ENCODE measurements at regions not wholly inside any gene's neighbourhood (a gene's known extent, or its start where the extent isn't known, plus 50 kb on each side); places are given as distances from the start of the nearest gene placed in this dataset.
"Not testable (repeated sequence)": the region's sequence is repeated elsewhere in the genome, so short reads cannot be mapped to it uniquely, and the experiment has no call there.

DNA sequence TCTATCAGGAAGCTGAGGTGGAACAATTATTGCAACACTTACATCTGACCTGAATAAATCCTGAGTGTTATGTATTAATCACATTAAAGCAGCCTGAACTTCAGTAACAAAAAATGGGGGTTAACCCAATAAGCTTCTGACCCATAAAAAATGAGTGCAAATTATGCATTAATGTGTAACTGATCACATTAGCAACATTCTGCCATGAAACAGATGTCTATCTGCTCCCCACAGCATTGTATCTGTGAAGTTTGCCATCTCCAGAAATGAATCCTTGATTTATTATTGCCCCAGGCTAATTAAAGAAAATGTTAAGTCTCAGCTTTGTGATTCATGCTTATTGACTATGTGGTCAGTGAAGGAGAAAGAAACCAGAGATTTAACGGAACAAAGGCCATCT lies 304.9 kb downstream of the PCDH20 start:
- DNase-seq: no peak
- no peak overlapping the region for H3K4me3 ChIP-seq (ENCODE audit: low read length)
- no peaks in the 10 kb centered on the region for H3K27me3 ChIP-seq (ENCODE audit: control insufficient read depth, insufficient read depth, low read length)
- WGBS (ENCODE audit: insufficient coverage, low lambda C conversion rate): 100% methylated on average over 1 of the region's 1 CpG
- H3K36me3 ChIP-seq (ENCODE audit: control insufficient read depth, insufficient read depth, low read length): no peaks in the 10 kb centered on the region
- H3K27ac ChIP-seq (ENCODE audit: low read length): no peak overlapping the region
- H3K4me1 ChIP-seq (ENCODE audit: control insufficient read depth, insufficient read depth, low read length): no peaks in the 10 kb centered on the region
- peaks cover 8% of the 10 kb centered on the region for H3K9me3 ChIP-seq (ENCODE audit: control insufficient read depth, low read depth, low read length)

DNA sequence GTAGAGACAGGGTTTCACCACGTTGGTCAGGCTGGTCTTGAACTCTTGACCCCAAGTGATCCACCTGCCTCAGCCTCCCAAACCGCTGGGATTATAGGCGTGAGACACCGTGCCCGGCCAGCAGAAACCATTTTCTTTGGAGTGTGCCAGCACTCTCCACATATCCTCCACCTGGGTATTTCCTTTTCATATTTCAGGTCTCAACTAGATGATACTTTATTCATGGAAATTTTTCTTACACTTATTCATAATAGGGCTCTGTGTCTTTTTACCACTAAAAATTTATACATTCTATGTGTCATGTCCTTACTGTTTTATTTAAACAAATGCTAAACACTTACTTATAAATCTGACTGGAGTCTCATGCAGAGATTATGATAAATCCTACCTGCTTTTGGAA lies 305.9 kb downstream of the PCDH20 start:
- Histone ChIP-seq H3K27me3 (ENCODE audit: control insufficient read depth, insufficient read depth, low read length) (no peaks in the 10 kb centered on the region), H3K36me3 (ENCODE audit: control insufficient read depth, insufficient read depth, low read length) (no peaks in the 10 kb centered on the region), H3K4me1 (ENCODE audit: control insufficient read depth, insufficient read depth, low read length) (no peaks in the 10 kb centered on the region), H3K9me3 (ENCODE audit: control insufficient read depth, low read depth, low read length) (peaks cover 8% of the 10 kb centered on the region), H3K27ac (ENCODE audit: low read length) (no peak overlapping the region), H3K4me3 (ENCODE audit: low read length) (no peak overlapping the region)
- no peak for DNase-seq
- WGBS (ENCODE audit: insufficient coverage, low lambda C conversion rate): no CpG with 5 or more reads among the region's 5 CpGs

DNA sequence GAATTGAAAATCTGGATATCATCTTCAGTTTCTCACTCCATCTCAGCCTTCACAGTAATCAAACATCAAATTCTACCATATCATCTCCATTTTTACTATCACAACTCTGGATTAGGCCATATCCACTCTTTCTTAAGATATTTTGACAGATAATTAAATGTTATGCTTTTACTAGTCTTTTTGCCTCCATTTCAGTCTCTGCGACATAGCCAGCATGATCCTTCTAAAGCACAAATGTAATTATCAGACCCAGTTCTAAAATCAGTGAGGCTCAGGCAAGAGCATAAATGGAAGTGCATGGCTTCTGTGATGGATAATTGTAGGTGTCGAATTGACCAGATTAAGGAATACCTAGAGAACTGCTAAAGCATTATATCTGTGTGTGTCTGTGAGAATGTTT lies 307.7 kb downstream of the PCDH20 start:
- no peak overlapping the region for H3K27ac ChIP-seq (ENCODE audit: low read length)
- H3K9me3 ChIP-seq (ENCODE audit: control insufficient read depth, low read depth, low read length): no peaks in the 10 kb centered on the region
- no peaks in the 10 kb centered on the region for H3K4me1 ChIP-seq (ENCODE audit: control insufficient read depth, insufficient read depth, low read length)
- no peaks in the 10 kb centered on the region for H3K36me3 ChIP-seq (ENCODE audit: control insufficient read depth, insufficient read depth, low read length)
- H3K27me3 ChIP-seq (ENCODE audit: control insufficient read depth, insufficient read depth, low read length): no peaks in the 10 kb centered on the region
- 100% methylated on average over 1 of the region's 2 CpGs for WGBS (ENCODE audit: insufficient coverage, low lambda C conversion rate)
- no peak for DNase-seq
- H3K4me3 ChIP-seq (ENCODE audit: low read length): no peak overlapping the region

DNA sequence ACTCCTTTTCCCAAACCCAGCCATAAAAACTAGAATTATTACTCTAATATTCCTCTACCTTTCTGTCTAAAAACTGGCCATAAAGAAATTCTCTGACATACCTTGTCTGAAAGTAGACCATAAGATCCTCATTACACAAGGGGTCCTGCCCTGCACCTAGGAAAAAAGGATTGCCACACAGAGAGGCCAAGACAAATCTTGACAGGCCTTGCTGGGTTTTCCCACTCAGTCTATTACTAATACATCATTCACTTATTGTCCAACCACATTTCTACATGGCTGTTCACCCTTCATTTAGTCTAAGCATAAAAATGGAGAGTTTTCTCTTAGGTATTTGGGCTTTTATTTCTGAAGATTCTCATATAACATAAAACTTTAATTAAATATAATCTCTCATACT lies 319.8 kb downstream of the PCDH20 start:
- H3K4me3 ChIP-seq (ENCODE audit: low read length): no peak overlapping the region
- no peaks in the 10 kb centered on the region for H3K36me3 ChIP-seq (ENCODE audit: control insufficient read depth, insufficient read depth, low read length)
- H3K4me1 ChIP-seq (ENCODE audit: control insufficient read depth, insufficient read depth, low read length): no peaks in the 10 kb centered on the region
- DNase-seq: no peak
- no peaks in the 10 kb centered on the region for H3K27me3 ChIP-seq (ENCODE audit: control insufficient read depth, insufficient read depth, low read length)
- no peaks in the 10 kb centered on the region for H3K9me3 ChIP-seq (ENCODE audit: control insufficient read depth, low read depth, low read length)
- H3K27ac ChIP-seq (ENCODE audit: low read length): no peak overlapping the region

DNA sequence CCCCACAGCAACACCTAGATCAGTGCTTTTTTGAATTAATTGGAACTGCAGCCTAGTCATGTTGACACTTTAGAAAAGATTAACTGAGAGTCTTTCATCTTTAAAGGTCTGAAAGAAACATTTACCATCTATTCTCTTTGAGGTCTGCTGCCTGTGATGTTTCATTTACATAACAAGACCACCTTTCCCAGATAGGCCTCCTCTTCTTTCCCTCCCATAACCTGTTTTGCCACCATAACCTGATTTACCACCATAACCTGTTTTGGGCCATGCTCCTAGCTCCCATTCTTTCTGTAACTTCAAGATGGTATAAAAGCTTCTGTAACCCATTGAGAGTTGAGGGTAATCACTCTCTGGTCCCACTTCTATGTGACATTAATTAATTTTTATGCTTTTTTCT lies 320.8 kb downstream of the PCDH20 start:
- Histone ChIP-seq H3K36me3 (ENCODE audit: control insufficient read depth, insufficient read depth, low read length) (no peaks in the 10 kb centered on the region), H3K9me3 (ENCODE audit: control insufficient read depth, low read depth, low read length) (no peaks in the 10 kb centered on the region), H3K4me3 (ENCODE audit: low read length) (no peak overlapping the region), H3K4me1 (ENCODE audit: control insufficient read depth, insufficient read depth, low read length) (no peaks in the 10 kb centered on the region), H3K27me3 (ENCODE audit: control insufficient read depth, insufficient read depth, low read length) (no peaks in the 10 kb centered on the region), H3K27ac (ENCODE audit: low read length) (no peak overlapping the region)
- no peak for DNase-seq

DNA sequence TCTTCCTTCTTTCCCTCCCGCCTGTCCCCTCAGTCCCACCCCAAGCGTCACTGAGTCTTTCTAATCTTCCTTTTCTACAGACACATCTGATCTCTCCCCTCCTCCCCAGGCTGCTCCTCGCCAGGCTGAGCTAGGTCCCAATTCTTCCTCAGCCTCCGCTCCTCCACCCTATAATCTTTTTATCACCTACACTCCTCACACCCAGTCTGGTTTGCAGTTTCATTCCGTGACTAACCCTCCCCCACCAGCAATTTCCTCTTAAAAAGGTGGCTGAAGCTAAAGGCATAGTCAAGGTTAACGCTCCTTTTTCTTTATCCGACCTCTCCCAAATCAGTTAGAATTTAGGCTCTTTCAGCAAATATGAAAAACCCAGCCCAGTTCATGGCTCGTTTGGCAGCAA lies 325.8 kb downstream of the PCDH20 start:
- not testable (repeated sequence) for H3K27me3 ChIP-seq (ENCODE audit: control insufficient read depth, insufficient read depth, low read length); H3K36me3 ChIP-seq (ENCODE audit: control insufficient read depth, insufficient read depth, low read length); H3K4me3 ChIP-seq (ENCODE audit: low read length); H3K27ac ChIP-seq (ENCODE audit: low read length); DNase-seq; H3K9me3 ChIP-seq (ENCODE audit: control insufficient read depth, low read depth, low read length); H3K4me1 ChIP-seq (ENCODE audit: control insufficient read depth, insufficient read depth, low read length)
- WGBS (ENCODE audit: insufficient coverage, low lambda C conversion rate): 82% methylated on average over 3 of the region's 8 CpGs

DNA sequence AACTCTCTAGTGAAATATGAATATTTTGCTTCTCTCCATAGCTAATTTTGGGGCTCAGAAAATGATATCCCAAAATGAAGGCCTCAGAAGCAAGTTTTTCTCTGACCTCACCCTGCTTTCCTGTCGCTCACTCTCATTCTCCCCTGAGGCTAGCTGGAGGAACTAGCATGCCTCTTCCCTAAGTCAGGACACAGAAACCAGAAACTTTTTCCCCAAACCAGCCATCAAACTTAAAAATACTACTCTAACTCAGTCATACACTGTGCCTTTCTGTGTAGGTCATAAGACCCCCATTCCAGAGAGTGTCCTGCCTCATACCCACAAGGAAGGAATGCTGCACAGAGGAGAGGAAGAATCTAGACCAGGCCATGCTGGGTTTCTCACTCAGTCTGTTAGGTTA lies 329.6 kb downstream of the PCDH20 start:
- H3K9me3 ChIP-seq (ENCODE audit: control insufficient read depth, low read depth, low read length): no peaks in the 10 kb centered on the region
- H3K27me3 ChIP-seq (ENCODE audit: control insufficient read depth, insufficient read depth, low read length): no peaks in the 10 kb centered on the region
- no CpG with 5 or more reads among the region's 1 CpG for WGBS (ENCODE audit: insufficient coverage, low lambda C conversion rate)
- no peak for DNase-seq
- H3K27ac ChIP-seq (ENCODE audit: low read length): no peak overlapping the region
- H3K4me3 ChIP-seq (ENCODE audit: low read length): no peak overlapping the region
- no peaks in the 10 kb centered on the region for H3K4me1 ChIP-seq (ENCODE audit: control insufficient read depth, insufficient read depth, low read length)
- H3K36me3 ChIP-seq (ENCODE audit: control insufficient read depth, insufficient read depth, low read length): no peaks in the 10 kb centered on the region

DNA sequence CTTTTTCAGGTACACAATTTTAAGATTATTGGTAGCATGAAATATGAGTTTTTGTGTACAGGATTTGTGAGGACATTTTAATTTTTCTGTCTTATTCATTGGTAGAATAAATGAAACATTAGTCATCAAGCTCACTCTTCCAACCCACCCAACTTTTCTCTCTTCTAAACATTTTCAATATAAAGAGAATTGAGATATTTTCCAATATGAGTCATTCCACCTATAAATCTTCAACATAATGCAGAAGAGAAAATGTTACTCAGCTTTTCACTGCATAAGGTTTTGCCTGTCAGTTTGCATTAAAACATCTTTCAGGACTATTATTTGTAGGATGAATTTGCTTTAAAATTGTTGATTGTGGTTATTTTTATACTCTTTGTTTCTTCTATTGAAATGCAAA lies 330.7 kb downstream of the PCDH20 start:
- Histone ChIP-seq H3K27ac (ENCODE audit: low read length) (no peak overlapping the region), H3K4me3 (ENCODE audit: low read length) (no peak overlapping the region), H3K9me3 (ENCODE audit: control insufficient read depth, low read depth, low read length) (no peaks in the 10 kb centered on the region), H3K4me1 (ENCODE audit: control insufficient read depth, insufficient read depth, low read length) (no peaks in the 10 kb centered on the region), H3K27me3 (ENCODE audit: control insufficient read depth, insufficient read depth, low read length) (no peaks in the 10 kb centered on the region), H3K36me3 (ENCODE audit: control insufficient read depth, insufficient read depth, low read length) (no peaks in the 10 kb centered on the region)
- no peak for DNase-seq

DNA sequence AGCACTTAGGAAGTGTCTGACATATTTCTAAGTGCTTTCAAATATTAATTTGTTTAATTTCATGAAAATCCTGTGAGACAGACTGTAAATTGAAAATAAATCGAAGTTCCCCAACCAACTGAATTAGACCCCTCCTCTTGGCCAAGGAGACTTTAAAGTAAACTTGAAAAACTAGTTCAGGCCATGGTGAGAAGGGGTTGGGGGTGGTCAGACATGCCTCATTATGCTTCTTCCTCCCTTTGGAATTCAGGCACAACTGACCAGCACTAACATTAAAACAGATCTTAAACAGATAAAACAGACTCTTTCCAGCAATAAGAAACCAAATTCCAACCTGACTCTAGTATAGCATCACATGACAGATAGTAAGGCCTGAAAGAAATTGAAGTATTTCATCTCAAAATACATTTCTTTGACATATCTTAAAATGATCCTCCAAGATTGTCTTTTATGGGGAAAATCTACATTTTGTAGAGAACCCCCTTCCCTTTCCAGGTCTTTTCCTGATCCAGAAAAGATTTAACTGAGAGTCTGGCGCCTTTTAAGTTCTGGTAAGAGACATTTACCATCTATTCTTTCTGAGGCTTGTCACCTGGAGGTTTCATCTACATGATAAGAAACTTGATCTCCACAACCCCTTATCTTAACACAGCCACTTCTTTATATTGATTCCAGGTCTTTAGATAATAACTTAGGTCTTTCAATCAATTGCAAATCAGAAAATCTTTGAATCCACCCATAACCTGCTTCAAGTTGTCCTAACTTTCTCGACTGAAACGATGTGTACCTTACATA lies 336.5 kb downstream of the PCDH20 start:
- H3K27me3 ChIP-seq (ENCODE audit: control insufficient read depth, insufficient read depth, low read length): no peaks in the 10 kb centered on the region
- WGBS (ENCODE audit: insufficient coverage, low lambda C conversion rate): 67% methylated on average over 1 of the region's 4 CpGs
- no peak overlapping the region for H3K4me3 ChIP-seq (ENCODE audit: low read length)
- H3K36me3 ChIP-seq (ENCODE audit: control insufficient read depth, insufficient read depth, low read length): no peaks in the 10 kb centered on the region
- no peak overlapping the region for H3K27ac ChIP-seq (ENCODE audit: low read length)
- H3K9me3 ChIP-seq (ENCODE audit: control insufficient read depth, low read depth, low read length): no peaks in the 10 kb centered on the region
- no peak for DNase-seq
- H3K4me1 ChIP-seq (ENCODE audit: control insufficient read depth, insufficient read depth, low read length): no peaks in the 10 kb centered on the region

DNA sequence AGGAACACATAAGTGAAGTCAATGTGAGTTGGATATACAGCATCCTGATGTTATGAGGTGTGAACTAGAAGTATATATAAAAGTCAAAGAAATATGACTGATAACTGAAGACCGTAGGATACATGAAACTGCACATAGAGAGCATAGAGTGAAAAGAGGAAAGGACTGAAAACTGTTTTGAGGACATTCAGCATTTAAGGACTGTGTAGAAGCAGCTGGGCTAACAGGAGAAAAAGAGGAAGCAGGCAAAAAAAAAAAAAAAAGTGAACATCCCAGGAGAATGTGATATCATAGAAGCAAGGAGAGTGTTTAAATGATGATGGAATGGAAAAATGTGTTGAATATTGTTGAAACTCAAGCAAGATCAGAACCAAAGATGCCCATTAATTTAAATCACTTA lies 363.5 kb downstream of the PCDH20 start:
- Histone ChIP-seq H3K4me3 (ENCODE audit: low read length) (no peak overlapping the region), H3K27me3 (ENCODE audit: control insufficient read depth, insufficient read depth, low read length) (no peaks in the 10 kb centered on the region), H3K27ac (ENCODE audit: low read length) (no peak overlapping the region), H3K4me1 (ENCODE audit: control insufficient read depth, insufficient read depth, low read length) (no peaks in the 10 kb centered on the region), H3K9me3 (ENCODE audit: control insufficient read depth, low read depth, low read length) (no peaks in the 10 kb centered on the region), H3K36me3 (ENCODE audit: control insufficient read depth, insufficient read depth, low read length) (no peaks in the 10 kb centered on the region)
- DNase-seq: no peak
- 89% methylated on average over 1 of the region's 1 CpG for WGBS (ENCODE audit: insufficient coverage, low lambda C conversion rate)

DNA sequence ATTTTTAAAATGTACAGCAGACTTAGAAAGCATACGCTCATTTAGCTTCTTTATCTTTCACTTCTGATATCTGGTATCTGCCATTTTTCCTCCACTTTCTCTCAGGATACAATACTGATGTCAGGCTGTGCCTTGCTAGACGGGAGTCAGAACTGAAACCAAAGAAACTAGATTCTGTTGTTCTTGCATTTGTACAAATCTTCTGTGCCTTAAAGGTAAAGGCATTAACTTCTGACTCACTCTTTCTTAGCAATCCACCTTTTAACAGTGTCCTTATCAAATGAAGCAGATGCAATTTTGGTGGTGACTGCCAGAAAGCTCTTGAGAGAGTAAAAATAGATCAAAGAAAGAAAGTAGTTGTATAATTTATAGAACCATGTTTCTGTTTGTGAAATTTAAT lies 370.4 kb downstream of the PCDH20 start:
- Histone ChIP-seq H3K4me1 (ENCODE audit: control insufficient read depth, insufficient read depth, low read length) (no peaks in the 10 kb centered on the region), H3K27ac (ENCODE audit: low read length) (no peak overlapping the region), H3K9me3 (ENCODE audit: control insufficient read depth, low read depth, low read length) (no peaks in the 10 kb centered on the region), H3K36me3 (ENCODE audit: control insufficient read depth, insufficient read depth, low read length) (no peaks in the 10 kb centered on the region), H3K4me3 (ENCODE audit: low read length) (no peak overlapping the region), H3K27me3 (ENCODE audit: control insufficient read depth, insufficient read depth, low read length) (no peaks in the 10 kb centered on the region)
- no peak for DNase-seq
- WGBS (ENCODE audit: insufficient coverage, low lambda C conversion rate): no CpG with 5 or more reads among the region's 2 CpGs
